NT2/D1 (cell line): ENCODE measurements at regions not wholly inside any gene's neighbourhood (a gene's known extent, or its start where the extent isn't known, plus 50 kb on each side); places are given as distances from the start of the nearest gene placed in this dataset.

Experiments used
- YY1 ChIP-seq: IDR thresholded peaks from 2 replicates; pipeline ENCODE4 v1.6.1; 2011; ENCODE audit not compliant: insufficient read length, insufficient read depth
- ZNF274 ChIP-seq: IDR thresholded peaks from 2 replicates; pipeline ENCODE4 v1.6.1; 2011; ENCODE audit warnings: mild to moderate bottlenecking, low read depth, low read length

DNA sequence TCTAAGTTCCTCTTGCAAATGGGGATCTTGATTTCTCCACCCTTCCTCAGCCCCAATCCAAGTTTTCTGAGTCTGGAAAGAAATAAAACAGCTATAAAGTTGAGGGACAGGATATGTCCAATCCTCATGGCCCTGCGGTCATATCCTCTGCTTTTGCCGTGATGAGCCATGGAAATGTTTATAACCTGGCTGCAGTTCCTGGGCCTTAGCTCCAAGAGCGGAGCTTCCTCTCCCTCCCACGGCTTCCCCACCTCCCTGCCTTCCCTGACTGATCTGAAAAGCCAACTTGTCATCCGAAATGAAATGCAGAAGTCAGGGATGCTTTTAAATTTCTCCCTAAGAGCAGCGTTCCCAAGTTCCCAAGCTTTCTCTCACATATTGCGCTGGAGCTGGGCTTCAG is 221.5 kb upstream of the SFRP2 start:
- no peak for TF ChIP-seq ZNF274
- TF ChIP-seq YY1: no peak
